ENCODE measurements at regions not wholly inside any gene's neighbourhood (a gene's known extent, or its start where the extent isn't known, plus 50 kb on each side); places are given as distances from the start of the nearest gene placed in this dataset.

GRCh38 chr9:135356021-135356420 is 123.6 kb upstream of the PPP1R26 start:
- TF ChIP-seq CTCF (IDR thresholded peaks at IDR 0.05) (no peak), POLR2A (IDR thresholded peaks at IDR 0.05) (no peak)

All from right lobe of liver (tissue), 4 donors.